HG03039 (cell line): ENCODE measurements at regions not wholly inside any gene's neighbourhood (a gene's known extent, or its start where the extent isn't known, plus 50 kb on each side); places are given as distances from the start of the nearest gene placed in this dataset.
"Not testable (repeated sequence)": the region's sequence is repeated elsewhere in the genome, so short reads cannot be mapped to it uniquely, and the experiment has no call there.

ENCODE experiments used
- ATAC-seq: cut with Tn5 transposase; IDR thresholded peaks from one replicate; pipeline ENCODE4 v1.9.1; 2021; ENCODE audit warnings: mild to moderate bottlenecking, moderate library complexity; ENCODE audit not compliant: unreplicated experiment

DNA sequence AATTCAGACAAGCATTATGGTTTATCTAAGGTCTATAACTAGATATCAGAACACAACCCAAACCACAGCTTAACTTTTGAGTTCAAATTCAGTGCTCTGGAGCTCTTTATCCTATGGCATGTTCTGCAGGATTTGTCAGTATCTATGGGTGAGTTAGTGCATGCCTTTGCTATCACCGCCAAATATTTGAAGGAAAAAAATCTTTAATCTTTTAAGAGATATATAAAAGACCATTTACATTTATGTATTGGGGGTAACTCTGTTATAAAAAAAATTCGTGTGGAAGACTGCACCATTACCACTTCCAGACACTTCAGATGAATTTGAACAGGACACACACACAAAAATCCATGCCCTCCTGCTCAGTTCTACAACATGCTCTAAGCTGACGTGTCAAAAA is 313.5 kb upstream of the CHORDC1 start:
- no peak for ATAC-seq

- no peak for ATAC-seq
Measured at GRCh38 chr11:90532125-90532524, 309.3 kb upstream of the CHORDC1 start.

DNA sequence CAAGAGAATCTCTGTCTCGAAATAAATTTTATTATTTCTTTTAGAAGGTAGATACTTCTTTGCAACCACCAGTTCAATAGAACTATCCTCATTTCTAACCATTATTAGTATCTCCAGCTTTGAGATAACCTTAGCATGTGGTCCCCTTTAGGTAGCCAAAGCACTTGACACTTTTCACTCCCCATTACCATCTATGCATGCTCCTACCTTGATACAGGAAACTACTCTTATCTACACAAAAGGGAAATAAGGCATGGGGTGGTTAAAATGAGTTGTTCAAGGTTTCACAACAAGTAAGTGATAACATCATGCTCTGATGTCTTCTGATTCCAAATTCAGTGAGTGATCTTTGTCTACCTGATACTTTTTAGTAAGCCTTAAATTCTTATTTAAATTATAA is 308.2 kb upstream of the CHORDC1 start:
- ATAC-seq, result no peak

DNA sequence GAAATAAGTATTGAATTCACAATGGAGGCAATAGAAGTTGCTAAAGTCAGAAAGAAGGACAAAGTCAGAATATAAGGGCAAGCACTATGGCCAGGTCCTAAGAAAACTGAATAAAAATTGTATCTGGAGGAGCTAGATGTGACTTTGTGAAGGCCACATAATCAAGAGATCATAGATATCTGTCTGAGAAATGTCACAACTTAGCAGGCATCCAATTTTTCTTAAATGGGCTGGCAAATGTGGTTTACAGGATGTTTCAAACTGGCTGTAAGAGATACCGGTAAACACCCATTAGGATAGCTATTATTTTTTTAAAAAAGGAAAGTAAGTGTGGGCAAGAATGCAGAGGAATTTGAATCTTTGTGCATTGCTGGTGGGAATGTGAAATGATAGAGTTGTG is 303.1 kb upstream of the CHORDC1 start:
- no peak for ATAC-seq

GRCh38 chr11:90512846-90513245 is 290.0 kb upstream of the CHORDC1 start:
- ATAC-seq, result no peak

GRCh38 chr11:90510839-90511238 is 288.0 kb upstream of the CHORDC1 start:
- ATAC-seq, result no peak

DNA sequence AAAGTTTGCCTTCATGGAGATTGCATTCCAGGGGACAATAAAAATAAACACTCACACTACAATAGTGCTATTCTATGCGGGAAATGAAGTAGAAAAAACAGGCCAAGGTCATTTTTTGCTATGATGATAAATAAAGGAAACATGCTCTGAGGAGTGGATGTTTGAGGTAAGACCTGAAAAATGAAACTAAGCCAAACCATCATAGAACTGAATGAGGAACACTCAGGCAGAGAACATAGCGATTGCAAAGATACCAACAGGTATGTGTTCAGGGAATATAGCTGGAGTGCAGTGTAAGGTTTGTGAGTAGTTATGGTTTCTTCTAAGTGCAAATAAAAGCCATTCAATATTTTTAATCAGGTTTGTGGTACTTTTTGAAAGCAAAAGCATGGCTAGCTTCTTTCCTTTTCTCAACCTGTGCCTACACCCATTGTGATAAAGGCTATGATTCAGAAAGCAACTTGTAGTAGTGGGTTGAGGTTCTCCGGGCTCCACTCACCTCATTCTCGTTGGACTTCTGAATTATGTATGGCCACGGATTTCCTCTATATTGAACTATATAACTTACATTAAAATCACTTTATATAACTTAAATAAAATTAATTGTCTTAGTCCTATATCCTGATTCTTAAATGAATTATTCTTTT is 278.2 kb upstream of the CHORDC1 start:
- ATAC-seq, result no peak

DNA sequence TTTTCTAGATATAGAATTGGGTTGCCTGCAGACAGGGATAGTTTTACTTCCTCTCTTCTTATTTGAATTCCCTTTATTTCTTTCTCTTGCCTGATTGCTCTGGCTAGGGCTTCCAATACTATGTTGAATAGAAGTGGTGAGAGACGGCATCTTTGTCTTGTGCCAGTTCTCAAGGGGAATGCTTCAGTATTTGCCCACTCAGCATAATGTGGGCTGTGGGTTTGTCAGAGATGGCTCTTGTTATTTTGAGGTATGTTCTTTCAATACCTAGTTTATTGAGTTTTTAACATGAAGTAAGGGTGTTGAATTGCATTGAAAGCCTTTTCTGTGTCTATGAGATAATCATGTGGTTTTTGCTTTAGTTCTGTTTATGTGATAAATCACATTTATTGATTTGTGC is 273.9 kb upstream of the CHORDC1 start:
- ATAC-seq, result no peak

GRCh38 chr11:90493379-90493778 is 270.5 kb upstream of the CHORDC1 start:
- ATAC-seq, result no peak

DNA sequence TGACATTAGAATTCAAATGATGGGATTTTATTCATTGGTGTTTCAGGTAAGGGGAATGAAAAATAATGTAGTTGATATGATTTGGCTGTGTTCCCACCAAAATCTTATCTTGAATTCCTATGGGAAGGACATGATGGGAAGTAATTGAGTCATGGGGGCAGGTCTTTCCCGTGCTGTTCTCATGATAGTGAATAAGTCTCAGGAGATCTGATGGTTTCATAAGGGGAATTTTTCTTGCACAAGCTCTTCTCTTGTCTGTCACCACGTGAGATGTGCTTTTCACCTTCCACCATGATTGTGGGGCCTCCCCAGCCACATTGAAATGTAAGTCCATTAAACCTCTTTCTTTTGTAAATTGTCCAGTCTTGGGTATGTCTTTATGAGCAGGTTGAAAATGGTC is 268.6 kb upstream of the CHORDC1 start:
- no peak for ATAC-seq

DNA sequence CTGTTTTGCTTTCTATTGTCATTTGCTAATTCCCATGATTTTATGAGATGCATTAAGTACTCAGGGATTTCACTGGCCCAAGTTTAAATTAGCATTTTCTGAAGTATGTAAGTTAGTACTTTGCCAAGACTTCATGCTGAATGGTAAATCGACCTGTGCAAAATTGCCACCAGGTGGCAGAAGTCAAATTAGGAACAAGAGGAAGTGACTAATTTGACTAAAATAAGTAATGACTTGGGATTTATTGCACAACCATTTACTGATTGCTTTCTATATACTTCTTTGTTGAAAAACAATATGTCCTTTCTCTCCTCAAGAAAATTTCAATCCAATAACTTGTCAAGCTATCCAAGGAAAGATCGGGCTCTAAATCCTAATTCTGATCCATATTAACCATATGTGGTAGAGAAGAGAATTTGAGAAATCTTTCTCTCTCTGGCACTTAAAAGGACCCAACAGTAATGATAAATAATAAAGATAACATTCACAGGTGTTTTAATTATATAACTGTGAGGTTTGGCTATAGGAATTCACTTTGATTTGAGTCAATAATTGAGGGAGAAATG is 253.7 kb upstream of the CHORDC1 start:
- ATAC-seq, result no peak

DNA sequence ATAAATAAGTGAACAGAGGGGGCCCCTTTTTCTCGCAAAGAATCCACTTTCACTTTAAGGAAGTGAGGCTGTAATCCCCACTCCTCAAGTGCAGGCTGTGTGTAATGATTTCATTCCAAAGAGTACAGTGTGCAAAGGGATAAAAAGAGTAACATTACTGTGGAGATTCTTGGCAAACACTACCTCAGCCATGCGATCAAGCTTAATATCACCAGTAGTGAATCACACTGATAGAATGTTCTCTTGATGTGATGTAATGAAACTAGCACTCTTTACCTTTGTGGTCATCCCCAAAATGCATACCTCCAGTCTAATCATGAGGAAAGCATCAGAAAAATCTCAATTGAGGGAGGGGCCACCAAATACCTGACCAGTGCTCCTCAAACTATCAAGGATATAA is 246.1 kb upstream of the CHORDC1 start:
- no peak for ATAC-seq

DNA sequence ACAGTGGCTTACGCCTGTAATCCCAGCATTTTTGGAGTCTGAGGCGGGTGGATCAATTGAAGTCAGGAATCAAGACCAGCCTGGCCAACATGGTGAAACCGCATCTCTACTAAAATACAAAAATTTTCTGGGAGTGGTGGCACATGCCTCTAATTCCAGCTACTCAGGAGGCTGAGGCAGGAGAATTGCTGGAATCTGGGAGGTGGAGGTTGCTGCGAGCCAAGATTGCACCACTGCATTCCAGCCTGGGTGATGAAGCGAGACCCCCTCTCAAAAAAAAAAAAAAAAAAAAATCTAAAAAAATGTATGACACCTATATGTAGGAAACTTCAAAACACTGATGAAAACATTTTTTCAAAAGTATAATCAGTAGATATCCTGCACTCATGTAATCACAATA is 242.7 kb upstream of the CHORDC1 start:
- ATAC-seq, result no peak

DNA sequence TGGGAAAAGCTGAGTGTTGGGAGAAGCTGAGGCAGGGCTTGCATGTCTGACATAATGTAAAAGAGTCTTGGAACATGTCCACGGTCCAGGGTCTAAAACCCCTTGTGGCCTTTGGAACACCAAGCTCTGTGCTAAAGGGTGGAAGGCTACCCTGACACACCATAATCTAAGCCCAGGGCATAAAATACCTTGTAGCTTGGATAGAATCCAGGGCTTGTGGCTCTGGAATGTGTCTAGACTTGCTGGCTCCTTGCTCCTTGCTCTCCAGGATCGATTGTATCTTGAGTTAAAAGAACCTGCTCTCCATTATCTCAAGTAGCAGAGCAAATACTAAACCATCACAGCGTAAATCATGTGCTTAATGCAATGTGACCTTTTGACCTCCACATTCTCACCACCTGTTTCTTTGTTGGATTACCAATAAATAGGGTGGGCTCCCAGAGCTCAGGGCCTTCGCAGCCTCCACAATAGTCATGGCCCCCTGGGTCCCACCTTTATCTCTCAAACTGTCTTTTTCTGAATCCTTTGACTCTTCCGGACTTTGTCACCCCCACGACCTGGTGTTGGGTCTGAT is 232.6 kb upstream of the CHORDC1 start:
- not testable (repeated sequence) for ATAC-seq

DNA sequence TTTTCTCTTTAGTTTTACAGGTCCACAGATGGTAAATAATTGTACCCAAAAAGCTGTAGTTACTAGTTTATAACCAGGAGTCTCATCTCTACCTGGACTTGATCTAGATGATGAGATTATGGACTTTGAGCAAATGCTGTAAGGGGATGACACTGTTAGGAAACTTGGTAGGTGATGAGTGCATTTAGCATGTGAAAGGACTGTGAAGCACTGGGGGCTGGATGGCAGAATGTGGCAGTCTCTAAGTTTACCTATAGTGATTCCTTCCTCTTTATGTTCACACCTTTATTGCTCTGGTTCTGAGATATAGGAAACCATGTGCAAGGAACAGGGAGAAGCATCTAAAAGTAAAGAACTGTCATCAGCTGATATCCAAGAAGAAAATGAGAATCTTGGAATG is 230.7 kb upstream of the CHORDC1 start:
- ATAC-seq, result no peak

DNA sequence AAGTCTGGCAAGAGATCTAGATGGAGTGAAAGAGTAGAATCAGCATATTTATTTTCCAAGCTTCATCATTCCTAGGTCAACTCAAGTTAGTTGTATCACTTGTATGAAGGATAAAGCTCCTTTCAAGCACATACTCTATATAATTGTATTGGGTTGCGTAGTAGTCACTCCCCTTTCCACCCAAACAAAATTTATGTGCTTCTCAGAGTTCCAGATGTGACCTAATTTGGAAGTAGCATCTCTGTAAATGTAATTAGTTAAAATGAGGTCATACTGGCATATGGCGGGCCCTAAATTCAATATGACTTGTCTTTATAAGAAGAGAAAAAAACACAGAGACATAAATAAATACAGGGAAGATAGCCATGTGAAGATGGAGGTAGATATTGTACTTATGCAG is 226.8 kb upstream of the CHORDC1 start:
- no peak for ATAC-seq

- ATAC-seq, result no peak
Measured at GRCh38 chr11:90448256-90448655, 225.4 kb upstream of the CHORDC1 start.

GRCh38 chr11:90447618-90448017 is 224.8 kb upstream of the CHORDC1 start:
- ATAC-seq, result no peak

GRCh38 chr11:90446207-90446606 is 223.4 kb upstream of the CHORDC1 start:
- ATAC-seq, result no peak

DNA sequence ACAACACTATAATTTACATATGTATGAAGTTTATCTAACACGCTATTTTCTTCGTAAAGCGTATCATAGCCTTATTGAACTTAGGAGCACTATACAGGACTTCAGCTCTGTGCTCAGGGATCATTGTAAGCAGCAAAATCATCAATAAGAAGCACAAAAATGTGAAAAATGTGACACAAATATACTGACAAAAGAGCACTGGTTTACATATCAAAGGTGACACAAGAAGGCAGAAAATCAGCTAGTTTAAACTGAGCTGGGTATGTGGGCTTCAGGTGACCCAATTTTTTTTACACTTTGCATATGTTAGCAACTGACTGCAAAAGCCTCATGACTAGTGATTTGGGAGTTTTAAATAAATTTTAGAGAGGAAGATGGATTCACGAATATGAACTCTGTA is 215.2 kb upstream of the CHORDC1 start:
- ATAC-seq, result no peak

DNA sequence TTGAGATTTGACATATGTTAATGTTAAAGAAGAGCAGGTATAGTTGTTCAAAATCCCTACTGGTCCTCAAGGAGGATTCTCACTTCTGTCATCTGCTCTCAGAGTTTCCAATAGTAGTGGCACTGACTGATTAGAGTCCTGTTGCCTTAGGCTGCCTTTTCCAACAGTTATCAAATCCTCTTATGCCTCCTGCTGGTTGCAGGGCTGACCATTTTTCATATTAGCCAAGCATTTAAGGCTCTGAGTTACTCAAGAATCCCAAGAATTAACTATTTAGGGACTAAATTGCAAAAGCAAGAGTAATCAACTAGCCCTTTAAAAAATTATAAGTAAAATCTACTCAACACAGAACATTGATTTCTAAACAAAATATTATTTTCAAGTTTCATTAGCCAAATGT is 212.0 kb upstream of the CHORDC1 start:
- ATAC-seq, result no peak

GRCh38 chr11:90428836-90429235 is 206.0 kb upstream of the CHORDC1 start:
- no peak for ATAC-seq

DNA sequence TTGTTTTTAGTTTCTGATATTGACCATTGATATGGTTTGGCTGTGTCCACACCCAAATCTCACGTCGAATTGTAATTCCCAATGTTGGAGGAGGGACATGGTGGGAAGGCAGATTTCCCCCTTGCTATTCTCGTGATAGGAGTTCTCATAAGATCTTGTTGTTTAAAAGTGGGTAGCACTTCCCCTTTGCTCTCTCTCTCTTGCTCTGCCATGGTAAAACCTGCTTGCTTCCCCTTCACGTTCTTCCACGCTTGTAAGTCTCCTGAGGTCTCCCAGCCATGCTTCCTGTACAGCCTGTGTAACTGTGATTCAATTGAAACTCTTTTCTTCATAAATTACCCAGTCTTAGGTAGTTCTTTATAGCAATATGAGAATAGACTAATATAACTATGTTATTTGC is 203.6 kb upstream of the CHORDC1 start:
- no peak for ATAC-seq
